Ovary (tissue), 7 donors: ENCODE measurements at regions not wholly inside any gene's neighbourhood (a gene's known extent, or its start where the extent isn't known, plus 50 kb on each side); places are given as distances from the start of the nearest gene placed in this dataset.

ENCODE experiments used
- DNase-seq, 5 donors: peaks; one replicate each; pipeline ENCODE4 v3.0.0-alpha.2; 2019 to 2020
- H3K27ac ChIP-seq, 2 donors: fragments of 200-600 bp; one replicate each; pipeline versions ENCODE4 v1.5.1 to v1.8.0; 2019 to 2022
- H3K27me3 ChIP-seq: fragments of 200-600 bp; one replicate; pipeline ENCODE4 v1.8.0; 2022
- H3K36me3 ChIP-seq: fragments of 200-600 bp; sonication (generic); one replicate; pipeline ENCODE4 v1.5.1; 2019
- H3K4me1 ChIP-seq: one replicate; pipeline ENCODE4 v1.8.1; 2013; ENCODE audit warnings: mild to moderate bottlenecking, moderate library complexity; ENCODE audit not compliant: insufficient read depth
- H3K4me3 ChIP-seq: fragments of 200-600 bp; sonication (generic); one replicate; pipeline ENCODE4 v1.5.1; 2017
- H3K9me3 ChIP-seq, 2 donors: fragments of 200-600 bp in 1 of 2; sonication (generic) in 1 of 2; one replicate each; pipeline versions ENCODE4 v1.5.1 to v1.8.1; 2013 to 2019; ENCODE audit warnings: mild to moderate bottlenecking in 1 of 2, moderate library complexity in 1 of 2
- EP300 ChIP-seq: sonication (generic); formaldehyde crosslinking; IDR thresholded peaks from one replicate; pipeline ENCODE4 v1.6.1; 2017; ENCODE audit warnings: antibody characterized with exemption
- POLR2A ChIP-seq: fragments of 450-650 bp; IDR thresholded peaks from one replicate; pipeline ENCODE4 v1.6.1; 2017; ENCODE audit warnings: antibody characterized with exemption, mild to moderate bottlenecking, moderate library complexity
- WGBS, 3 donors: extraction: QIAGEN DNeasy Blood & Tissue Kit in 1 of 3; methylation state at CpG; one replicate each; pipeline versions ENCODE4 v1.1.5 to v1.1.7; 2013 to 2017; 5-methylcytosine and 5-hydroxymethylcytosine counted together
- intact Hi-C, 4 donors: fragments of 100-400 bp; cut with DNase I; formaldehyde crosslinking; loops; one replicate each; pipeline versions ENCODE4 v1.11.0 to v1.15.1; 2022 to 2023
- TF ChIP-seq, protein P1 (sequence below), 3 donors: fragments of 450-650 bp in 2 of 3; fragments of 200-600 bp in 1 of 3; IDR thresholded peaks; one replicate each; pipeline versions ENCODE4 v1.5.1 to v1.8.0; 2016 to 2022; ENCODE audit warnings: antibody characterized with exemption in 3 of 3, mild to moderate bottlenecking in 1 of 3
- donor health status: DM: no; HTN: no; CAD: no; lungs with moderate emphysema.
- donor health status: DM: no; HTN: no; CAD: no.
- donor health status: Bipolar disorder and iron deficiency.
- donor health status: DM: no; HTN: no; CAD: no.
- donor health status: DM: yes; HTN: yes; CAD: no.

DNA sequence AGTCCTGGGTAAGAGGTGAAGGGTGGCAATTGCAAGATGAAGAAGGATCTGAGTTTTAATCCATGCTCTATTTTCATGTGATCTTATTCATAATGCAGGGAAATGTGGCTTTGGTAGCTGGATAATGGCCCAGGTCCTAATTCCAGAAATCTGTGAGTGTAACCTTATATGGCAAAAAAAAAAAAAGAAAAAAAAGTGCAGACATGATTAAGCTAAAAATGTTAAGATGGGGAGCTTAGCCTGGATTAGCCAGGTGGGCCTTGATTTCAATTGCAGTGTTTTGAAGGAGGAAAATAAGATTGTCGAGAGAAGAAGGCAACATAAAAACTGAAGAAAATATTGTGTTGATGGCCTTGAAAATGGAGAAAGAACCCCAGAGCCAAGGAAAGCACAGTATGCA lies 867.7 kb upstream of the HS3ST1 start:
- H3K4me3 ChIP-seq: no peak overlapping the region
- H3K27me3 ChIP-seq: no peaks in the 10 kb centered on the region
- TF ChIP-seq EP300: no peak
- TF ChIP-seq, protein P1, sequence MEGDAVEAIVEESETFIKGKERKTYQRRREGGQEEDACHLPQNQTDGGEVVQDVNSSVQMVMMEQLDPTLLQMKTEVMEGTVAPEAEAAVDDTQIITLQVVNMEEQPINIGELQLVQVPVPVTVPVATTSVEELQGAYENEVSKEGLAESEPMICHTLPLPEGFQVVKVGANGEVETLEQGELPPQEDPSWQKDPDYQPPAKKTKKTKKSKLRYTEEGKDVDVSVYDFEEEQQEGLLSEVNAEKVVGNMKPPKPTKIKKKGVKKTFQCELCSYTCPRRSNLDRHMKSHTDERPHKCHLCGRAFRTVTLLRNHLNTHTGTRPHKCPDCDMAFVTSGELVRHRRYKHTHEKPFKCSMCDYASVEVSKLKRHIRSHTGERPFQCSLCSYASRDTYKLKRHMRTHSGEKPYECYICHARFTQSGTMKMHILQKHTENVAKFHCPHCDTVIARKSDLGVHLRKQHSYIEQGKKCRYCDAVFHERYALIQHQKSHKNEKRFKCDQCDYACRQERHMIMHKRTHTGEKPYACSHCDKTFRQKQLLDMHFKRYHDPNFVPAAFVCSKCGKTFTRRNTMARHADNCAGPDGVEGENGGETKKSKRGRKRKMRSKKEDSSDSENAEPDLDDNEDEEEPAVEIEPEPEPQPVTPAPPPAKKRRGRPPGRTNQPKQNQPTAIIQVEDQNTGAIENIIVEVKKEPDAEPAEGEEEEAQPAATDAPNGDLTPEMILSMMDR (IDR thresholded peaks at IDR 0.05): no peak
- TF ChIP-seq POLR2A: no peak
- DNase-seq: no peak
- H3K36me3 ChIP-seq: no peaks in the 10 kb centered on the region
- intact Hi-C loops: no loop called here
- H3K27ac ChIP-seq: no peak overlapping the region
- no peaks in the 10 kb centered on the region for H3K9me3 ChIP-seq
- no peaks in the 10 kb centered on the region for H3K4me1 ChIP-seq
- WGBS, 3 donors: 17 to 45% (median 31%) methylated on average over 1 of the region's 1 CpG

- 87 to 98% (median 92%) methylated on average over 1 of the region's 1 CpG for whole genome bisulfite sequencing, 3 donors
- no peaks in the 10 kb centered on the region for H3K27me3 ChIP-seq
- TF ChIP-seq, protein P1 (IDR thresholded peaks at IDR 0.05): no peak
- no peak for TF ChIP-seq EP300
- TF ChIP-seq POLR2A: no peak
- H3K36me3 ChIP-seq: no peaks in the 10 kb centered on the region
- no peaks in the 10 kb centered on the region for H3K4me1 ChIP-seq
- H3K27ac ChIP-seq: no peak overlapping the region
- no peak for DNase-seq
- H3K9me3 ChIP-seq: no peaks in the 10 kb centered on the region
- intact Hi-C loops: no loop called here
- H3K4me3 ChIP-seq: no peak overlapping the region
These were observed 865.3 kb upstream of the HS3ST1 start for GRCh38 chr4:12293906-12294525.

DNA sequence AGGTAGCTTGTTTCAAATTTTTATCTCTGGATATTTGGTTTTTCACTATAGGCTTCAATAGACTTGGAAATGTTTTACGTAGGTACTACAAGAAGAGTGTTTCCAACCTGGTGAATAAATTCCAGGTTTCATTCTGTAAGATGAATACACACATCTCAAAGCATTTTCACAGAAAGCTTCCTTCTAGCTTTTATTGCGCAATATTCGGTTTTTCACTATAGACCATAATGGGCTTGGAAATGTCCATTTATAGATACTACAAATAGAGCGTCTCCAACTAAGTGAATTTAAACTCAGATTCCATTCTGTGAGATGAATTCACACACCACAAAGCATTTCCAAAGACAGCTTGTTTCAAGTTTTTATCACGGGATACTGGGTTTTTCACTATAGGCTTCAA lies 857.7 kb upstream of the HS3ST1 start:
- Histone ChIP-seq H3K4me1 (no peaks in the 10 kb centered on the region), H3K27ac (no peak overlapping the region), H3K9me3 (no peaks in the 10 kb centered on the region), H3K27me3 (no peaks in the 10 kb centered on the region), H3K4me3 (no peak overlapping the region), H3K36me3 (no peaks in the 10 kb centered on the region)
- 92 to 97% (median 95%) methylated on average over 5 of the region's 5 CpGs for WGBS, 3 donors
- TF ChIP-seq EP300 (no peak), POLR2A (no peak)
- TF ChIP-seq, protein P1 (IDR thresholded peaks at IDR 0.05): no peak
- intact Hi-C loops: no loop called here
- no peak for DNase-seq

DNA sequence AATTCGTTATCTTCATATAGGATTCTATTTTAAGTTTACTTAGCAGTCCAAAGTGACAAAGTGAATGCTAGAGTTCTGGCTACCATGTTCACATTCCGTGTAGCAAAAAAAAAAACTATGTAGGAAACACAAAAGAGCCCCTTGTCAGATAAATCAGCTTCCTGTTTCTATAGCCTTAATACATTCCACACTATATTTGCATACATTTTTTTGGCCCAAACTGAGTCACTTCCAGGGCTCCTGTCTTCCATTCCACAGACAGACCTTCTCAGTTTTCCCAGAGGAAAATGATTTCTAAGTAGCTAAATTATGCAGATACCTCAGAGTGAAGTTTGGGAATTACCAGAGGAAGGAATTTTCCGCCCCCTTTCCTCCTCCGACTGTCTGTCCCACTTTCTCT lies 841.9 kb upstream of the HS3ST1 start:
- TF ChIP-seq POLR2A: no peak
- no peaks in the 10 kb centered on the region for H3K9me3 ChIP-seq
- no peak overlapping the region for H3K27ac ChIP-seq
- no peaks in the 10 kb centered on the region for H3K27me3 ChIP-seq
- DNase-seq: no peak
- H3K36me3 ChIP-seq: no peaks in the 10 kb centered on the region
- no peaks in the 10 kb centered on the region for H3K4me1 ChIP-seq
- 27 to 38% (median 36%) methylated on average over 4 of the region's 4 CpGs for WGBS, 3 donors
- H3K4me3 ChIP-seq: no peak overlapping the region
- intact Hi-C loops: no loop called here

DNA sequence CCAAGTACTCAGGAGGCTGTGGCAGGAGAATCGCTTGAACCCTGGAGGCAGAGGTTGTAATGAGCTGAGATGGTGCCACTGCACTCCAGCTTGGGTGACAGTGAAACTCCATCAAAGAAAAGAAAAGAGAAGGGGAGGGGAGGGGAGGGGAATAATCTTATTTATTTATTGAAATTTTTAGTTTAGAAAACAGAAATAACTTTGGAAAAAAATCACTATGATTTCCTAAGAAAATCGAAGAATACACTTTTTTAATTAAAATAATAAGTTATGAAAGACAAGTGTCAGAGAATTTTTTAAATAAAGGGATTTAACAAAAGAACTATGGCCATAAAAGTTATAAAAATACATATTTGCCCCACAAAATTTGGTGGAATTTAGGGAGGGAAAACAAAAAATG lies 836.9 kb upstream of the HS3ST1 start:
- intact Hi-C loops: no loop called here
- WGBS, 3 donors: 89 to 93% (median 93%) methylated on average over 2 of the region's 2 CpGs

More for the DNA sequence above, 836.9 kb upstream of the HS3ST1 start:
- TF ChIP-seq EP300: no peak
- H3K27me3 ChIP-seq: no peaks in the 10 kb centered on the region
- no peak for DNase-seq
- H3K36me3 ChIP-seq: no peaks in the 10 kb centered on the region
- no peak overlapping the region for H3K27ac ChIP-seq
- no peak overlapping the region for H3K4me3 ChIP-seq
- no peaks in the 10 kb centered on the region for H3K4me1 ChIP-seq
- no peaks in the 10 kb centered on the region for H3K9me3 ChIP-seq
